ENCODE measurements at regions not wholly inside any gene's neighbourhood (a gene's known extent, or its start where the extent isn't known, plus 50 kb on each side); places are given as distances from the start of the nearest gene placed in this dataset.
"Not testable (repeated sequence)": the region's sequence is repeated elsewhere in the genome, so short reads cannot be mapped to it uniquely, and the experiment has no call there.

DNA sequence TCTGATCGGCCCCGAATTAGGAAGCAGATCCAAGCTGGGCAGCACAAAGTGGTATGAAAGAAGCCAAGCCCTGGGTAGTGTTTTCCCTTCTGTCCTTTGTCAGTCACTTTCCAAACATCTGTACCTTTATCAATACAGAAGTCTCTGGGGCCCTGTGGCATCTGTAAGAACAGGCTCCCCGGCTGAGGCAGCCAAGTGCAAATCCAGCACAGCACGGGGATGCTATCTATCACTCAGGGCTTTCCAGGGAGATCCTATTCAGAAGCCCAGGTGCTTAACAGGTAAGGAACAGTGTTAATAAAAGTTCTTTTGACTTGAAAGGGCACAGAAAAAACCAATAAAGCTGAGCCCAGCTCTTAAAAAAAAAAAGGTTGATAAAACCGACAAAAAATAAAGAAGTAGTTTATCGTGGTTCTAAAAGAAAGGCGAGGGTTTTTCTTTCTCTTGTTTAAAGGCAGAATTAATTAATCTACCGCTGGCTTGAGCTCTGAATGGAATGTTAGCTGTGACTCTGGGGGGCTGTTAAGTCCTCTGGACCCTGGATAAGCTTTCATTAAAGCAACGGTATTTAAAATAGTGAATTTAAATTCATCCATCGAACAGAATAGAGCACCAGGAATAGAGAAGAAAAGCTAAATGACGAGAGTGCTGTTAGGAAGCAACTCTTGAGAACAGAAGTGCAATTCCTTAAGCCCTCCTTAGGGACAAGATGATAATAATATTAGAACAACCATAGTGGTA lies 119.1 kb upstream of the GATB start:
- no peak for DNase-seq

- no peak for DNase-seq
These were observed 115.7 kb upstream of the GATB start for GRCh38 chr4:151876381-151876988.

DNA sequence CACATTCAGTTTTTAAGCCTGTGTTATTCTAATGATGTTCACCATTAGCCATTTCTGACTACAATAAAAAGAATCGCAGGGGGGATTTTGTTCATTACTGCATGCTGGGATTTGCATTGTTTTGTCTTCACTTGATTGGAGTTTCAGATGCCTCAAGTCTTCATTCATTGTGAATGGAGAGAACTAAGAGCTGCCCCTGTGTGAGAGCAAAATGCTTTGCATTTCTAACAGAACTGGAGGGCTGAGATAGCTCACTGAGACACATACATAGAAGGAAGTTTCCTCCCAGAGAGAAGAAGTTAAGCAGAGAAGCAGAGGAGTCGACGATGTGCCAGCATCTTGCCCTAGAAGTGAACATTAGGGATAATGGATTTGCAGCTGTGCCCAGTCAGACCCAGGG lies 113.5 kb upstream of the GATB start:
- DNase-seq, result no peak

DNA sequence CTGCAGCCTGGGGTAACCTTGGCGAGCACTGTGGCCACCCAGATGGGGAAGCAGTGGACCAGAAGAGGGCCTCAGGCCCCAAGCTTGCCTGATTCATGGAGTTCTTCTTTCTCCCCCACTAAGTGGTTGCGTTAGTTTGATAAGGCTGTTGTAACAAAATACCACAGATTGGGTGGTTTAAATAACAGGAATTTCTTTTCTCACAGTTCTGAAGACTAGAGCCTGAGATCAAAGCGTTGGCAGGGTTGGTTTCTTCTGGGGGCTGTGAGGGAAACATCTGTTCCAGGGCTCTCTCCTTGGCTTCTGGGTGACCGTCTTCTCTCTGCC lies 105.7 kb upstream of the GATB start:
- DNase-seq, result no peak

DNA sequence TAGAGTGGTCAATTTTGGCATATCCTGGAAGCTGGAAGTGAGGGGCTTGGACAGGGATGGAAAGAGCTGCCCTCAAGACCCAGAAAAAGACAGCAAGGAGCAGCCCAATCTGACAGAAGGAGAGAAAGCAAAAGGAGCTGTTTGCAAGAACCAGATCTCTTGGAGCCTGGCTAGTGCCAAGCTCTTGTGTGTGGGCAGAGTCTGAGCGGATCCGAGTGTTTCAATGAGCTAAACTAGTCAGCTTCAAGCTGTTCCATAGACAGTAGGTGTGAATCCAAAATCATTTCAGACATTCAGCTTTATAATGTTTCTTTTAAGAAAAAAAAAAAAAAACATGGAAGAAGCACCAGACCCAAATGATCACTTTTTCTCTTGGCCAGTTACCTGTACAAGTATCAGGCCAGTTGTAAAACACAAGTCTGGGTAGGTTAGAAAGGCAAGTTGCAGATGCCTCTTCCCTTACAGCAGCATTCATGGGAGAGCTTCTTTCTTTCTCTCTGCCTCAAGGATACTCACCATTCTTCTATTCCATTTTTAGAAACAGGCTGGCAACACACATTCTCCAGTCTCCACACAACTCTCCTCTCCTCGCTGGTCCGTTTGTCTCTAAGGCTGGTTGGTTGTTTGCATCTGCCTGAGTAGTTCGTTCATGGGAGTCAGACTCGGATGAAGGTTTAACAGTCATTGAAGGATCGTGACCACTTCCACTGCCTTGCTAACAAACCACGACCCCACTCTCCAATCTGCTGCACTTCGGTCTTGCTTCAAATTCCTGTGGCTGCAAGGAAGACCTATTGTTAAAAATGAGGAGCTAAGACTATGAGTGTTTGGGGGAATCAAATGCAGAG lies 105.2 kb upstream of the GATB start:
- no peak for DNase-seq

GRCh38 chr4:151865312-151865711 lies 104.5 kb upstream of the GATB start:
- DNase-seq, result no peak

DNA sequence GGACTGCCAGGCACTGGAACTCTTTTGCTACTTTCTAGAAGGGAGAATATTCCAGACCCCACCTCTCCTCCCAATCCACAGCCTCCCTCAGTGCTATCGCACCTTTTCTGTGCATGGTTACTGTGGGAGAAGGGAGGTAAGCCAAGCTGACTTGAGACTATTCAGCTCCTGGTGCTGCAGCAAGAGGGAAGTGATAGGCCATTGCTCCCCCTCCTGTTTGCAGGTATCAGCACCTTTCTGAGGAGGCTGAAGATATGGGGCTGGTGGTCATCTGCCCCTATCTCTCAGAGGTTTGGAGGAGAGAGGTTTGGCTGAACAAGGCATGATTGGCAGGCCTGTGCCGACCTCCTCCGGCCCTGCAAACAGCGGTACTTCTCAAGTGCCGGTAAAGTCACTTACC lies 103.3 kb upstream of the GATB start:
- no peak for DNase-seq

GRCh38 chr4:151862766-151863165 lies 102.0 kb upstream of the GATB start:
- DNase-seq, result no peak

DNA sequence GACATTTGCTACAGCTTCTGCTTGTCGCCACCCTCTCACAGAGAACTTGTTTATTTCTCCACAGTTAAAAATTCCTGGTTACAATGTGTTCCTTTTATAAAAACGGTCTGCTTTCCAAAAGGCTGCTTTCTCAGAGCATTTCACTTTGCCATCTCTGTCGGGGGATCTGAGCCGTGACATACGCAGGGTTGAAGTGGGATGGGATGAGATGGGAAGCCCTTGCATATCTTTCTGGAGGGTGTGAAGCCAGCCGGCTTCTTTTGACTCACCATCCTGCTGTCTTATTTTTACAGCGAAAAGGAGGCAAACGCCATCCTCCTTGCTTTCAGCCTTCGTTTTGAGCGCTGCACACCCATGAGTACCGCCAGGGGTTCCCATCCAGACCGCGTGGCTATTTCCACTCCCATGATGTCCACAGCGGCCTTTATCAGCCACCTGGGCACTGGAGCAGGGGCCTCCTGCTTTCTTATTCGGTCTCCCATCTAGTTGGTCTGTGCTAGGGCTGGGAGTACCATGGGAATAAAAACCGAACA lies 99.8 kb upstream of the GATB start:
- no peak for DNase-seq

DNA sequence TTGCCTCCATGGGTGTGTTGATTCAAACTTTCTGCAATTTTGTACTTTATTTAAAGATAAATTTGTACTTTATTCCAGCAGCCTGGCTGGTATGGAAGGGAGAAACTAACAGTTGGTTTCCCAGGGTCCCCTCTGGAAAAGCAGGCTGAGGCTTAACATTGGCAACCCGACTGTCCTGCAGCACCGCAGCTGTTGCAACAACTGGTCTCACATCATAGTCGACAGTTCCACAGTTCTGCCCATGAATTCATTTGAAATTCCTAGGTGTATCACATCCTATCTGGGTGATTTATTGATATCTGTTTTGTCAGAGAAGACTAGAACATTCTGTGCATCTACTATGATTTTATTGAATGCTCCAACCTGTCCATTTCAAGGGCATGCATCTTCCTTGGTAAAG lies 98.8 kb upstream of the GATB start:
- DNase-seq, result no peak

GRCh38 chr4:151858356-151858755 lies 97.5 kb upstream of the GATB start:
- no peak for DNase-seq

- no peak for DNase-seq
These were observed 96.6 kb upstream of the GATB start for GRCh38 chr4:151857368-151857767.

DNA sequence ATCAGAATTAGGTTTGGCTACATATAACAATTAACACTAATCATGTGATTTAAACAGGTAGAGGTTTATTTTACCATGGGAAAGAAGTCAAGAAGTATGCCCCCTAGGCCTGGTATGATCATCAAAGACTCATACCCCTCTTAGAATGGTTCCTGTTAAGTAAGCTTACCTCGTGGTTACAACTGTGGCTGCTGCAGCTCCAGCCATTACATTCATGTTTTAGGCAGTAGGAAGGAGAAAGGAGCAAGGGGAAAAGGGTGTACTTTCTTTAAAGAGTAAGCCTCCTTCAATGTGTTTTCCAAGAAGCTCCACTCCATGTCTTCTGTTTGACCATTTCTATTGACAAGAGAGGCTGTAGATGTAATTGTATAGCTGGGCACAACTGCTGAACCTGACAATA lies 94.9 kb upstream of the GATB start:
- no peak for DNase-seq

DNA sequence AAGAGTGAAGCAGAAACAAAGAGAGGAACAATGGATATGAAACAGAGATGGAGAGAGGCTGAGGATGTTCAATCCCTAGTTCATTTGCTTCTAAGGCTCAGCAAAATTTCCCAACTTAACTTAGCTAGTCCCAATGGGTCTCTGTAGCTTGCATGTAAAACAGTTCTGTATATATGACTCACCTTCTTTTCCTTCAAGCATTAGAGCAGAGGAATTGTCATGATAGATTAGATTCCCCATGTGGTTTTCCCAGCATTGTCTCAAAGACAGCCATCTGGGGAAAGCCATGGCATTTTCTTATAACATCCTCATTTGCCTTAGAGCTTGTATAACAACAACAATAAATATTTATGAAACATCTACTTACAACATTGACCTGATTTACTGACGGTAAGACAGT lies 93.9 kb upstream of the GATB start:
- DNase-seq, result no peak

DNA sequence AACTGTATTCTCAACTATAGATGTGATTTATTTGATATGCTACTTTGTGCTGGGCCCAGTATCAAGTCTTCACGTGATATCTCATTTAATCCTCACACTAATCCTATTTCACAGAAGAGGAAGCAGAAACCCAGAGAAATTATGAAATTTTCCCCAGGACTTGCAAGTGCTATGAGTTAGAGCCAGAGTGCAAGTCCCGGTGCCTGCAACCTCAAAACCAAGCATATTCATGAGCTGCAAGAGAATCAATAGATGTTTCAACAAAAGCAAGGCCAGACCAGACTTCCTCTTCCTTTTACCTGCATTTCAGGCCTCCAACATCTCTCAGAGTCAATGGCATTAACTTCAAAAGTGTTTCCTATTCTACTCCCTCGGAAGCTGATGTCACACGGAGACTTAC lies 92.2 kb upstream of the GATB start:
- DNase-seq, result no peak

- no peak for DNase-seq
These were observed 91.4 kb upstream of the GATB start for GRCh38 chr4:151852202-151852601.

DNA sequence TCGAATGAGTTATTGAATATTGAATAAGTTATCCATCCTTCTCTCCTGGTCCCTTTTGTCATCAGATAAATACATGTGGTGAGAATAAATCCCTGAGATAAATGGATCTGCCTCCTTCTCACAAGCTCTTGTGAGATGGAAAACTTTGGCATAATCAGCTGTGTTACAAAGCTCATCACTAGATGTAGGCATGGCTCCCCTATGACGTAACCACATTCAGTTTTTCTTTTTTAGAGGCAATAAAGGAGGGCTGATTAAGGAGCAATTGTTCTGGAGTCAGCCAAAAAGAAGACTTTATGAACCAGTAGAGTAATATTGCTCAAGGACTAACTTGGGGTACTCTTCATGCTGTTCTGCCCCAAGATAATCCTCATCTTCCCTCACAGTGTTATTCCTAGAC lies 90.5 kb upstream of the GATB start:
- no peak for DNase-seq

DNA sequence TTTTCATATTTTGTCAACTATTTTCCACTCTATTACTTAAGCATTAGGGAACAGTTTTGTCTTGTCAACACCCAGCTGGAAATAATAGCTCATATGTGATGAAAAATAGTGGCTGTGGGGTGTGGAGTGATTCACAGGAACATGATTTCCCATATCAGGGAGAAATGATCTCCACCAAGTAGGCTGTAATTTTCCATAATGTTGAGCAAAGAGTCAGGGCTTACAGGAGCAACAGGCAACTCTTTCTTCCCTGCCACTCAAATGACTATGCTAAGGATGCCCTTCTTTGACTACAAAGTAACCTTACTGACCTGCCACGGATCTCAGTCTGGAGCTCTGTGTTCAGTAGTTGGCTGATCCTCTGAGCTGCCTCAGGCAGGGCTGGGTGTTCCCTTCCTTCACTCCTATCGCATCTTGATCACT lies 90.0 kb upstream of the GATB start:
- DNase-seq, result no peak

GRCh38 chr4:151845551-151845950 lies 84.7 kb upstream of the GATB start:
- DNase-seq, result not testable (repeated sequence)

- no peak for DNase-seq
These were observed 81.7 kb upstream of the GATB start for GRCh38 chr4:151842430-151843079.

GRCh38 chr4:151841107-151841506 lies 80.3 kb upstream of the GATB start:
- no peak for DNase-seq

DNA sequence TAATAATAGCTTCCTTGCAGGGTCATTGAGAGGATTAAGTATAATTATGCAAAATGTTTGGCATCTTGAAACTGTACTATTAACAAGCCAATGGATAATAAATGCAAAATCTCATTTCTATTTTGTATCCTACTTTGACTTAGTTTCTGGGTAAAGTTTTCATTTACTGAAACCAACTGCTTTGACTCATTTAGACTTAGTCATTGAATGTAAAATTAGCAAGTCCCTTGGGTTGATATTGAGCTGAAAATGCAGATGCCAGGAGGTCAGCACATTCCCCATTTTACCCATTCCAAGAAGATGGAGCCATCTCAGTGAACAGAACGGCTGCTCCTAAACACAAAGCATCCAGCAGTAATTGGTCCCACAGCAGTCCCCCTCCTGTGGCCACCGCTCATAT lies 74.7 kb upstream of the GATB start:
- DNase-seq, result no peak

GRCh38 chr4:151833174-151833573 lies 72.4 kb upstream of the GATB start:
- DNase-seq, result no peak
